AG10803 (cell line): ENCODE measurements at regions not wholly inside any gene's neighbourhood (a gene's known extent, or its start where the extent isn't known, plus 50 kb on each side); places are given as distances from the start of the nearest gene placed in this dataset.
A peak's percentile ranks its signal among the peaks of the same experiment; 100 is the strongest.

Experiments
- DNase-seq: peaks from one replicate; pipeline ENCODE4 v3.0.0; 2010; ENCODE audit warnings: low read depth
- H3K4me3 ChIP-seq: 2 replicates; pipeline ENCODE4 v1.5.1; 2011; ENCODE audit warnings: mild to moderate bottlenecking, low read length, control low read depth
- CTCF ChIP-seq: conservative IDR thresholded peaks from 2 replicates; pipeline ENCODE4 v1.5.1; 2011; ENCODE audit warnings: mild to moderate bottlenecking, low read length, control low read depth, inconsistent platforms

- TF ChIP-seq CTCF: no peak
Observed at GRCh38 chr14:64639340-64639821, 64.8 kb upstream of the PLEKHG3 start.

GRCh38 chr14:64640839-64641238, 63.4 kb upstream of the PLEKHG3 start:
- no peak for TF ChIP-seq CTCF
- no peak for DNase-seq
- H3K4me3 ChIP-seq: no peak overlapping the region

More at GRCh38 chr14:64639340-64639821, 64.8 kb upstream of the PLEKHG3 start:
- H3K4me3 ChIP-seq: no peak overlapping the region
- DNase-seq: no peak

DNA sequence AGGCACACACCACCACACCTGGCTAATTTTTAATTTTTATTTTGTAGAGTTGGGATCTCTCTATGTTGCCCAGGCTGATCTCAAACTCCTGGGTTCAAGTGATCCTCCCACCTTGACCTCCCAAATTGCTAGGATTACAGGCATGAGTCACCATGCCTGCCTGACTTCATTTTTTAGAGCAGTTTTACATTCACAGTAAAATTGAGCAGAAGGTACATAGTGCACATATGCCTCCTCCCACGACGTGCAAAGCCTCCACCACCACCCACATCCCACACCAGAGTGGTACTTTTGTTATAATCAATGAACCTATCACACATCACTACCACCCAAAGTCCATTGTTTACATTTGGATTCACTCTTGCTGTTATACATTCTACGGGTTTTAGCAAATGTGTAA, 62.5 kb upstream of the PLEKHG3 start:
- no peak overlapping the region for H3K4me3 ChIP-seq

GRCh38 chr14:64643709-64644108, 60.5 kb upstream of the PLEKHG3 start:
- no peak overlapping the region for H3K4me3 ChIP-seq
- TF ChIP-seq CTCF: no peak
- no peak for DNase-seq

More for the DNA sequence above, 62.5 kb upstream of the PLEKHG3 start:
- no peak for DNase-seq
- no peak for TF ChIP-seq CTCF

DNA sequence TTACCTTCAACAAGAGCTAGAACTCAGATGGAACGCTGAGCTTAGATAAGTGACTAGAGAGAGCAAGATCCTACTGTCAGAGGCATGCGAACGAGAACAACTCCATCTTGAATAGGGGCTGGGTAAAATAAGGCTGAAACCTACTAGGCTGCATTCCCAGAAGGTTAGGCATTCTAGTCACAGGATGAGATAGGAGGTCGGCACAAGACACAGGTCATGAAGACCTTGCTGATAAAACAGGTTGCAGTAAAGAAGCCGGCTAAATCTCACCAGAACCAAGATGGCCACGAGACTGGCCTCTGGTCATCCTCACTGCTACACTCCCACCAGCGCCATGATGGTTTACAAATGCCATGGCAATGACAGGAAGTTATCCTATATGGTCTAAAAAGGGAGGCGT, 59.6 kb upstream of the PLEKHG3 start:
- H3K4me3 ChIP-seq: no peak overlapping the region
- no peak for TF ChIP-seq CTCF
- no peak for DNase-seq

- no peak for TF ChIP-seq CTCF
- H3K4me3 ChIP-seq: peak overlapping the region; percentile 42
- DNase-seq: peak; percentile 100
Observed at GRCh38 chr14:64645220-64645892, 58.9 kb upstream of the PLEKHG3 start.

DNA sequence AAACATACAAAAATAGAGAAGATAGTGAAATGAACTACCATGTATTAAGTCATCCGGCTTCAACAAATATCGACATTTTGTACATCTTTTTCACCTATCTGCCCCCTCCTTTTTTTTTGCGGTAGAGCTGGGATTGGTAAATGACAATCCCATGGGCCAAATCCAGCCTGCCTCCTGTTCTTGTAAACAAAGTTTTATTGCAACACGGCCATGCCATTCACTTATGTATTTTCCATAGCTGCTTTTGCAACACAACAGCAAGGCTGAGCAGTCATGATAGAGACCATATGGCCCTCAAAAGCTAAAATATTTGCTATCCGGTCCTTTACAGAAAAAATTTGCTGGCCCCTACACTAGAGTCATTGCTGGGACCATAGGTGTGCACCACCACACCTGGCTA, 58.1 kb upstream of the PLEKHG3 start:
- H3K4me3 ChIP-seq: peak overlapping the region; percentile 42
- DNase-seq: peak; percentile 95
- no peak for TF ChIP-seq CTCF
